ENCODE measurements at regions not wholly inside any gene's neighbourhood (a gene's known extent, or its start where the extent isn't known, plus 50 kb on each side); places are given as distances from the start of the nearest gene placed in this dataset.

DNA sequence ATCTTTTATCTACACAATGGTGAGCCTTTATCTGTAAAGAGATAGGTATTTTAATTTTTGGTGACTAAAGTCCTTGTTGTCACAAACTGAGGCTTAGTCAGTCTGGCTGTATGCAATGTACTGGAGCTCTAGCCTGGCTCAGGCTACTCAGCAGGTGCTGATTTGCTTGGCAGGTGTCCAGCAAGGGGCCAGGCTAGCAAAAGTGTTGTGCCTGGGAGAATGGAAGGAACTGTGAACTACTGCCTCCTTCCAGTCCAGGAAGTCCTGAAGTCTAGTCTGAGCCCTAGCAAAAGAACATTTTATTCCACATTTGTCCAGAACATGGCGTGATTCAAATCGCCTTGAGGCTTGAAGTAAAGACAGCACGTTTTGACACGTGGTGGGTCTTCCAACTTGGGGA is 260.5 kb downstream of the CCDC85A start:
- DNase-seq = peak; percentile 30

DNA sequence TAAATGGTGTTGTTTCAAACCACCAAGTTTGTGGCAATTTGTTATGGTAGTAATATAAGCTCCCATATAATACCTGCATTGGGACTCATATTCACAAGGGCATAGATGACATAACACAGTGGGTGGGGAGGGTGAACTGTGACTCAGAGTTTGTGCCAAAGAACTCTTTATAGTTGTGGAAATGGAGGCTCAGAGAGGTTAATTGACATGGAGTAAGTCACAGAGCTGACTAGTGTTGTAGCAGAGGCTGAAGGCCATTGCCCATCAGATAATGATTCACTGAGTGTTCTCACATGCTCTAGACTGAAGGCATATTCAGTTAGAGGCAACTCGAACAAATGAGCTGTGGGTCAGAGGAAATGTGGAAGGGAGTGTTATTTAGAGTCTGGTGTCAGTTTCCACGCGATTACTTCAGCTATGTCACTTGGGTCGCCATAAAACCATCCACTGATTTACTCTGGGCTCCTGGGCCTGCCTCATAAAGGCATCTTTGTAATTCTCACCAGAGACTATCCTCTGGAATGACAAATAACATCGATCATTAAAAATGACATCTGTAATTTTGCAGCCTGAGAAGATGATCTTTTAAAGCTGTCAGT is 264.7 kb downstream of the CCDC85A start:
- DNase-seq = peak; percentile 20

DNA sequence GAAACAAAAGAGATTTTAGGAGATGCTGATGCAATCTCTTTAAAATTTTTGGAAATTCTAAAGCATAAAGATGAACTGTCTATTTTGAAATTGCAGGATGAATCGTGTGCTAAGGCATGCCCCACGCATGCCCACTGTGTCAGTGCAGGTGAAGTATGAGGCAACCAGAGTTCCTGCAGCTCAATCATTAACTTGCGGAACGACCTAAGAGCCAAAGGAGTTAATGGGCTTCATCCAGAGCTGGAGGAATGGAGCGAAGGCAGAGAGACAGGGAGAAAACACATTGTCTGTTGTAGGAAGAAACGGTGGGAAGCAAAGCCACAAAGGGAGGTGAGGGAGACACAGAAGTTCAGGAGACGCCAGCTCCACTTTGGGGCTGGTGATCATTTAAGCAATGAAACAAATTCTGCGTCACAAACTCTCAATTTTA is 265.2 kb downstream of the CCDC85A start:
- peak; percentile 59 for DNase-seq

DNA sequence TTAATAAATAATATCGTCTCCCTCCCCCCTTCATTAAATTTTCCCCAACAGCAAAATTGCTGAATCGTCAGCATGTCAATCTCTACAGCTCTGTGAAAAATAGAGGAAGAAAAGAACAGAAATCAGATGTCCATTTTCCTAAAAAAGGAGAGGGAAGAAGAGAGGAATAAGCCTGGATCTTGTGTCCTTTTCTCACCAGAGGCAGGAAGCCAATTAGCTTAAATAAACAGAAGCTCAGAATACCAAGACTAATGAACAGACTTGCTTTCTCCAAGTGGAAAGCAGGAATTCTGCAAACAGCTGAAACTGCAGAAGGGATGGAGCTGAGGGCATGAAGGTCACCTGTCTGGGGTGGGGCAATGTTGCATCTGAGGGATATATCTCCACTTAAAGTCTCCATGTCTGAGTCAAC is 265.7 kb downstream of the CCDC85A start:
- peak; percentile 15 for DNase-seq

DNA sequence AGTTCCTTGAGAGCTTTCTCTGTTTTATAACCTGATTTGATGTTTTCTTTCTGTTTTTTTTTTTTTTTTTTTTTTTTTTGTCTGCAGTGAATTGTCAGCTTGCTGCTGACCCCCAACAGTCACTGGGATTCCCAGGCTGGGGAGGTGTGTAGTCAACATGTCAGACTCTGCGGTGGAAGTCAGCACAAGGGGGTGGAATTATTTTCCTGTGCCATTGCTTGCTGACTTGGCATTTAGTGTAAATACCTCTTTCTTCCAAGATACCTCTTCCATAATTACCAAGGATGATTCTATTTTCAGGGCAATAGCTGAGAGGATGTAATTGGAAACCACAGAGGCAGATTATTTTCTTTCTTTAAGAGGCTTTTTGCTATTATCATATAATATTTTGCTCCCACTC is 266.3 kb downstream of the CCDC85A start:
- DNase-seq = no peak

DNA sequence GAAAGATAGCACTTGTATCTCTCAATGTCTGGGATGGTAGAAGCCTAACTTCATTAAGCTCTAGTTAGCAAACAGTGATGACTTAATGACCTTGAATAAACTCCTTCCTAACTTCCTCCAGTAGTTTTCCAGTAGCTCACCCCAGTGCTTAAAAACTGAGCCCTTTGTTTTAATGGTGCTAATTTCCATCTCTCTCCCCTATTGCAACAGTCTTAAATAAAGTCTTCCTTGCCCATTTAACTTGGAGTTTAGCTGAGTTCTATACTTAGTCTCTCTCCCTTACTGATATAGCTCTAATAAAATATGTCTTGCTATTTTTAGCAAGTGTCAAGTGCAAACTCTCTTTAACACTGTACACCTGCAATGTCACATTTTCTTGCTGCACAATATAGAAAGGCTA is 267.0 kb downstream of the CCDC85A start:
- DNase-seq = no peak

DNA sequence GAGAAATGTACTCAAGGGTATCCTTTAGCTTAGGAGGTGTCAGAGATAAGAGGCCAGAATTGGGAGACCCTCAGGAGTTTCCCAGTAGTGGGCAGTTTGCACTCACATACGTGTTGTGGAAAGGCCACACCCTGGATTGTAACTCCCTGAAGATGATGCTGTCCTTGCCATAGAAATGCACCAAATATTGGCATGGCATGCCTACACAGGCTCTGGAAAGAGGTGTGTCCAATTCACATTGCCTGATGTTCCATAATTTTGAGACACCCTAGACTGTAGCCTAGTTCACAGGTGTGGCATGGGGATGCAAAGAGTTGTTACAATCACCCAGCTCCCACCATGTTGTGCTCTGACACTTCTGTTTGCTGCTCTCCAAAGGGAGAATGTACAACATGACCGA is 271.9 kb downstream of the CCDC85A start:
- no peak for DNase-seq

DNA sequence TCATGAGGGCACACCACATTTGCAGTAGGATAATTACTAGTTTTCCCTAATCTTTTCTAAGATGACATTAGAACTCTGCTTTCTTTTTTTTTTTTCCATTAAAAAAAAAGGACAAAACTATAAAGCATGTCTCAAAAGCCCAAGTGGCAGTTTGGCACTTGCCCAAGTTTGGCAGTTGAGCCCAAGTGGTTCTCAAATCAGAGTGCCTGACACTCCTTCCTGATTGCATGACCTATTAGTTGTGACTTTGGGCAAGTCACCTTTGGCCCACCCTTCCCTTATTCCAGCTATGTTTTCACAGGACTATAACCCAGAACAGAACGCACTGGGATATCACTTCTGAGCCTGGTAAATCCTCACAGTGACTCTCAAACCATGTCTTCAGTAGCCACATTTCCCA is 273.0 kb downstream of the CCDC85A start:
- DNase-seq = no peak

DNA sequence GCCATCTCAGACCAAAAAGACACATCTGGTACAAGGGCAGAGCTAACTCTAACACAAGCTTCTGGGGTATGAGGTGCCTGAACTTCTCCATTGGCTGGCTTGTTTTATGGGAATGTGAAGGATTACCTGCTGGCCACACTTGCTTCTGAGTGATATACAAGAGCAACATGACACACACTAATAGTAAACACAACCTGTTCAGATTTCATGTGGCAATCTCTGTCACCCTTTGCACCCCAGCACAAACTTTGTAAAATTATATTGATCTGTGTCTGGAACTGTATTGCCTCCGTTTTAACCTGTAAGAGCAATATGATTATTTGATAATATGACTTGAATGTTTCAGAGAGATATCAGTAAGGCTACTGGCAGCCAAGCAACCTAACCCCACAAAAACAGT is 276.7 kb downstream of the CCDC85A start:
- DNase-seq = no peak

DNA sequence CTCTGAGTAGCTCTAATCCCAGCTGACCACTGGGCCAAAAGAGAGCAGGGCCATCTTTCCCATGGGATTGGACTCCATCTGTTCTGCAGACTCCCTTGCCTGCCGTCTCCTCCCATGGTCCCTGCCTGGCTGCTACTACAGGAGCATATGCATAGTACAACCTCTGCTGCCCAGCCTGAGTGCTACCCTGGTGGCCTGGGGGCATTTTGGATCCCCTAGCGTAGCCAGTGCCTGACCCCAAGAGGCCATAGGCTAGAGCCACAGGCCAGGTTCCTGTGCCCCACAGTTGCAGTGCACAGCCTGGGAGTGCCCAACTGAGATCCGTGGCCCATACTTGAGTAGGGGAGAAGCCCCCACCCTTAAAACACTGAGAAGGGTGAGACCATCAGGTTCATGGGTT is 280.3 kb downstream of the CCDC85A start:
- no peak for DNase-seq

DNA sequence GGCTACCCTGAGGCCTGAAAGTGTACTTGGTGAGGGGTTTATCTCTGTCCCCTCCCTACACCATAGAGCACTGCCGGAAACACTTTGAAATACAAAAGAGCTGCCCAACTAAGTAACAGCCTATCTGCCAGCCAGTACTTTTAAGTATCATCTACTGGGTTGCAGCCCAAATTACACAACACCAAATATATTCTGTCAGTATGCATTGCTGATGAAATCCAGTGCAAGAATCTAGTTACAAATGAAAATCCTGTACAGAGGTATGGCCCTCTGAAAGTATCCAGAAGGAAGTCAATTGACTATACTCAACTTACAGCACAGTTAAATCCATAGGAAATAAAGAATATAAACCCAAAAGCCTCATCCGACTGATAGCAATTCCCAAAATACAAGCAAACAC is 280.8 kb downstream of the CCDC85A start:
- DNase-seq = no peak

DNA sequence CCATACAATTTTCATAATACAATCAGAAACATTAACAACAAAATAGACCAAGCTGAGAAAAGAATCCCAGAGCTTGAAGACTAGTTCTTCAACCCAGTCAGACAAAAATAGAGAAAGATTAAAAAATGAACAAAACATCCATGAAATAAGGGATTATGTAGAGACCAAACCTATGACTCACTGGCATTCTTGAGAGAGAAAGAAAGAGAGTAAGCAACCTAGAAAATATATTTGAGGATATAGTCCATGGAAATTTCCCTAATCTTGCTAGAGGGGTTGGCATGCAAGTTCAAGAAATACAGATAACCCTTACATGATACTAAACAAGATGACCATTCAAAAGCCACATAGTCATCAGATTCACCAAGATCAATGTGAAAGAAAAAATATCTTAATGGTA is 281.7 kb downstream of the CCDC85A start:
- no peak for DNase-seq

DNA sequence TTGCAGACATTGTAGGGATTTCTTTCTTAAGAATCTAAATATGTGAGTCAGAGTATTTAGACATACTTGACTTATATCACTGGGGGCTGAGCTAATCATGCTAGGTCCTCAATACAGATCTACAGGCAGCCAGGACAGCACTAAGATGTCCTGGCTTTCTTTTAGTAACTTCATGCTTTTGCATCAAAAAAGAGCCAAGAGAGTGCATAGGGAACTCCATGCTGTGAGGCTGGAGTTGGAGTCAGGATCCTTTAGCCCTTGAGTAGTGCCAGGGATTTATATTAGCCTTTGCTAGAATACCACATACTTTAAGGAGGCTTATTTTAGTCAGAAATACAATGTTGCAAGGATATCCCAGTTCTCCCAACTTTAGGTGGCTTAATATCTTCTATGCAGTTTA is 289.7 kb downstream of the CCDC85A start:
- DNase-seq = no peak

DNA sequence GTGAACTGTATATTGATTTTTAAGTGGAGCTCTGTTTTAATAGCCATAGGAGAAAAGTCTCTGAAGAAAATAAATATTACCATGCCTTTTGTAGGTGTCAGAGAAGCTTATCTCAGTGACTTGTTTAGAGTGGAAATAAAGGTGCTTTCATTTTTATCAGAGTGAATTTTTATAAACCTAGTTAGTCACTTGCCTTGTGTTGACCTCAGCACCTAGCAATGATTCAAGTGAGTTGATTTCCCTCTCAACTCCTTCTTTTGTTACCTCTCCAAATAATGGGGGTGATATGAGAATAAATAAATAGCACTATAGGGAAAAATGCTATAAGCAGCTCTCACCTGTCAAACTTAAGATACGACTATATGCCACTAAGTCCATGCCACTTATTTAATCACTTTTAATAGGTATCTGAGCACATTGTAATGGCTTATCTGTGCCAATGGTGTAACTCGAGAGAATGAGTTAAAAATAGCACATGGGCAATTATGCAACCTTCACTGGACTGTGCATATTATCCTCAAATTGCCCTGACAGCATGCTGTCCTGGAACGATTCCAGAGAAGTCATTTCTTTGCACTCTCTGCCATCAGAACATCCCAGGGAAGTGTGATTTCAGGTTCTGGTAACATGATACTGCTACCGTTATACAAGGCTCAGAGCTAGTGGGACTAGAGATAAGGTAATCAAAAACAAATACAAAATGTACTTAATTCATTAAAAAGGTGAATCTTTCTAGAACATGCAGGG is 290.8 kb downstream of the CCDC85A start:
- peak; percentile 57 for DNase-seq

DNA sequence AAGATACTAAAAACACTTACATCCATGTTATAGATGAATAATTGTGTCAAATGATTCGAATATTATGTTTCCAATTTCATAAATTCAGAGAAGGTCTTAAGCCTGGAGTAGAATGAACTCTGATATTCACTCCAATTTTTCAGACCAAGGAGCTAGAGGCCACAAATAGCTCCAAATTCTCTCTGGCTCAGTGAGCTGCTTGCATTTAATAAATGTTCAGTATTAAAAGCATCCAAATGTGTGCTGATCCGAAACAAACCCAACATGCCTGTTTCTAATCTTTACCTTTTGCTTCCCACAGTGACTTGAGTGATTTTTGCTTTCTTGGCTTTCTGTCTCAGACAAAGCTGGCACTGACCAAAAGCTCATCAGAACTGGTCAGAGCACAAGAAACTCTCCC is 291.4 kb downstream of the CCDC85A start:
- DNase-seq = peak; percentile 16

DNA sequence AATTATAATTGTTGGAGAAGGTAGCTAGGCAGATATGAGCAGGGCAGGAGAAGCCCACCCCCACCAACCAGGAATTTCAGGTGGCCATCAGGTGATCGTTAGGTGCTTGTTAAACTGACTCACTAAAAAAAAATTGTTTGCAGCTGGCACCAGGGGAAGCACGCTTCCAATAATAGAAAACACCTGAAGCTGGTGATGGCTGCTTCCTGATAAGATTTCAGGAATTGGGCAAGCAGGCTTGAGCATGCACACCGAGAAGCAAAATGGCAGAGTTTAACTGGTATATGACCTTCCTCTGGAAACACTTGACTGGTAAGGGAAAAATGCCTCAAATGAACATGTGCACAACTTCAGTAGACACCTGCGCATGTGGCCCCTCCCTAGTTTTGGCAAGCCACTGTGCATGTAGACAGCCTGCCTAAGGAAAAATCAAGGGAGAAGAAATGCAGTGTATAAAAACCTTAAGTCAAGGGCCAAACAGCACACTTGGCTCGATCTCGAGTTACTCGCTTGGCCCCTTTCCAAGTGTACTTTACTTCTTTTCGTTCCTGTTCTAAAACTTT is 292.8 kb downstream of the CCDC85A start:
- no peak for DNase-seq

DNA sequence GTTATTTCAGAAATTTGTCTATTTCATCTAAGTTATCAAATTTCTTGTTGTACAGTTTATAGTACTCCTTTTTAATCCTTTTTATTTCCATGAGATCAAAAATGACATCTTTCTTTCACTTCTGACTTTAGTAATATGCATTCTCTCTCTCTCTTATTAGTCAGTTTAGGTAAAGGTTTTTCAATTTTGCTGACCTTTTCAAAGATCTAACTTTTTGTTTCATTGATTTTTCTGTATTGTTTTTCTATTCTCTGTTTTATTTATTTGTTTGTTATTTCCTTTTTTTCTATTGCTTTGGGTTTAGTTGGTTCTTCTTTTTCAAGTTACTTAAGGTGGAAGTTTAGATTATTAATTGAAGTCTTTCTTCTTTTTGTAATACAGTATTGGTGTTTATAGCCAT is 294.2 kb downstream of the CCDC85A start:
- no peak for DNase-seq

DNA sequence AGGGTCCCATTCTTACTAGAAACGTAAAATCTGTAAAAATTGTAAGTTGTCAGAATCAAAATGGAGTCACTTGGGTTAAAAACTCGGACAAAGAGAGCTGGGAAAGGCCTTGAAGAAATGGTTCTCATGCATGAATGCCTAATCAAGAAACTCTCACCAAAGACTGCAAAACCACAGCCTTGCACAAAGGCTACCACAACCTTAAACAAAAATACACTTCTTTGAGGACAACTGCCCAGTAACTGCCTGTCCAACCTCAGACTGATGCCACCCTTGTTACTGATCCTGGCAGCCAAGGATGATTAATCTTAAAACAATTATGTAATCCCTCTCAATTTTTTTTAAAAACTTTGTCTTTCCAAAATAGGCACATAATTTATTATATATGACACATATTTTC is 299.3 kb downstream of the CCDC85A start:
- DNase-seq = no peak

DNA sequence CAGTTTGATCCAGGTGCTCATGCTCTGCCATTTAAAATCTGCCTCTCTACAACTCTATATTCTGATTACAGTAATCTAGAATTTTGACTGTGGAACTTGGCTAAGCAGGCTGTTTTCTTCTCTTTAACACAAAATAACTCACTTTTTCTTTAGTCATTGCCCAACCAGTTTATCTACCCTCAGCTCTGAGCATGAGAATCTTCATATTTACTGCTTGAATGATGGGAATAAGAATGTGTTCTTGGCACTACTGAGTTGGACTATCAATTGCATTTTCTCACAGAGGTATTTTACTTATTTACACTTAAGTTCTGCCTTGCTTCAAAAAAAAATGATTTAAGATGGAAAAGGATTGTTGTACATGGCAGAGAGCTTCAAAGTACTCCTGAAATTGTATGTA is 301.1 kb downstream of the CCDC85A start:
- no peak for DNase-seq

DNA sequence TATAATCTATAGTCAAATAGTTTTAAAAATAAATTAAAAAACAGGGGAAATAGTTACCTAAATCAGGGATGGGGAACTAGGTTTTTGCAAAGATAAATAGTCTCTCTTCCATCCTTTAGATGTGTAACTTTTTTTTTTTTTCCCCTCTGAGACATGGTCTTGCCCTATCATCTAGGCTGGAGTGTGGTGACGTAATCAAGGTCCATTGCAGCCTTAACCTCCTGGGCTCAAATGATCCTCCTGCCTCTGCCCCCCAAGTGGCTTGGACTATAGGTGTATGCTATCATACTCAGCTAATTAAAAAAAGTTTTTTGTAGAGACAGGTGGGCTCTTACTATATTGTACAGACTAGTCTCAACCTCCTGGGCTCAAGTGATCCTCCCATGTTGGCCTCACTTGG is 316.5 kb downstream of the CCDC85A start:
- DNase-seq = no peak

DNA sequence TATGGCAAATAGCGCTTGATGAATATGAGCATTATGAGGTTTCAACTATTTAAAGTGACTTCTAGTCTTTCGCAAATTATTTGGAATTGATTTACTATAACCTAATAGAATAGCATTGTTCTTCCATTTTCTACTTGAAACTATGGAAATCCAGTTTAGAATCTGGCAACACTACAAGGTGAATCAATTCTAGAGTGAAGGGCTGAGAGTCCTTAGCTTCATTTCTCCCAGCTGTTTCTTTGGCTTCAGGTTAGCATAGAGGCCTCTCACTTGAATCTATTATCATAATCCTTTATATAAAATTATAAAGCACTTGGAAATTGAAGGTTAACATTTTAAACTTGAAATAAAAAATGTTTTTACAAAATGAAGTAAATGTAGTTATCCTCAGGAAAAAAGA is 318.8 kb downstream of the CCDC85A start:
- DNase-seq = no peak

DNA sequence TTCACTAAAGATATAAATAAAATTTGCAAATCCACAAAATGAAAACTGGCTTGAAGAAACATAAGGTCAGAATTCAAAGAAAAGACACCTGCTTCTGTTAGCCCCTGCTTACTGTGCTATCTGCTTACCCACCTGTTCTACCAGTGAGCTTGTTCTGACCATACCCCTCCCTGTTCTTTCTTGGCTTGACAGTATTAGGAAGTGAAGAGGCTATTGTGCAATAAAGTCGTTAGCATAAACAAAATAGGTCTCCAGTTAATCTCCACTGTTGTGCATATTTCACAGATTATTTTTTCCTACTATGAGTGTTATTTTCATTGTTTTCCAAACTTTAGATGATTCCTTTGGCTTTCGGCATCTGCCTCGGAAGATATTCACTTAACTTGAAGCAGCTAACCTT is 322.1 kb downstream of the CCDC85A start:
- no peak for DNase-seq

DNA sequence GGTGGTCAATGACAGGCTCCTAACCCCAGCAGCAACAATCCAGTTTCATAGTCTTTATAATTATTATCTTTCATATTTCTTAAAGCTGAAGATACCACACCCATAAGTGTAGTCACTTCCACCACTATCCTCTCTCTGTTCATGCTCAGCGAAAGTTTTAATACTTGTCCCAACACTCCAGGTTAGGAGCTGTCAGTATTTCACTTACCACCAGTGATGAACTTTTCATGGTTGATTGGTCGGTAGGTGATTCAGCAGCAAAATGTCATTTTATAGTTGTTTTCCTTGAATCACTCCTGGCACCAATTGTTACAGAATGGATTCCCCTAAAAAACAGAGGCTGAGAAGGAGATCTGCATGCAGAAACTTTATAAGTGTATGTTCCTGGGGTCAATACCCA is 324.9 kb downstream of the CCDC85A start:
- DNase-seq = no peak

DNA sequence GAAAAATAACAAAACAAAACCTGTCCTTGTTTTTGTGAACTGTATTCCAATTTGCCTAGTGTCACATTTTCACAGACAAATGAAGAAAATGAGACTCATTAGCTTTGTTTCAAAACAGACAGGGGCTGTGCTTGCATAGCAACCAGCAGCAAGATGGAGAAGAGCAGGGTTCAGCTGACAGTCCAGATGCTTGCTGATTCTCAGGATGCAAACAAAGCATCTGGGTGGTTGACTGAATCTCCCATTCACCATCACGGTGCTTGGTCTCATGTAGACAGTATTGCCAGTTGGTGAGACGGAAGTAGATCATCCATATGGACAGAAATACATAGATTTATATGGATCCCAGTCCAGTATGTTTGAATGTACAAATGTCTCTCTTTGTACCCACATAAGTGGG is 326.8 kb downstream of the CCDC85A start:
- no peak for DNase-seq

DNA sequence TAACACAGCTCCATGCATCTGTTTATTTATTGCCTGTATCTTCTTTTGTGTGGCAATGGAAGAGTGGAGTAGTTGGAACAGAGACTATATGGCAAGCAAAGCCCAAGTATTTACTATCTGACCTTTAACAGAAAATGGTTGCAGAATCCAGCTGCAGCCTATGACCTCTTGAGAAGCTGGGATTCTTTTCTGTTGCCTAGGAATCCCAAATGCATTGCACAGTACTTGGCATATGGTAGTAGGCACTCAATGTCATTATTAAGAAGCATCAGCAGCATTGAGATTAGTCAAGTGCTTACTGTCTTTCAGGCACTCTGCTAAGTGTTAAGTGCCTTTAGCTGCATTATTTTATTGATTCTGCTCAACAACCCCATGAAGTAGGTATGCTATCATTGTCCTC is 331.6 kb downstream of the CCDC85A start:
- DNase-seq = peak; percentile 1
